ENCODE measurements at regions not wholly inside any gene's neighbourhood (a gene's known extent, or its start where the extent isn't known, plus 50 kb on each side); places are given as distances from the start of the nearest gene placed in this dataset.
"Not testable (repeated sequence)": the region's sequence is repeated elsewhere in the genome, so short reads cannot be mapped to it uniquely, and the experiment has no call there.

DNA sequence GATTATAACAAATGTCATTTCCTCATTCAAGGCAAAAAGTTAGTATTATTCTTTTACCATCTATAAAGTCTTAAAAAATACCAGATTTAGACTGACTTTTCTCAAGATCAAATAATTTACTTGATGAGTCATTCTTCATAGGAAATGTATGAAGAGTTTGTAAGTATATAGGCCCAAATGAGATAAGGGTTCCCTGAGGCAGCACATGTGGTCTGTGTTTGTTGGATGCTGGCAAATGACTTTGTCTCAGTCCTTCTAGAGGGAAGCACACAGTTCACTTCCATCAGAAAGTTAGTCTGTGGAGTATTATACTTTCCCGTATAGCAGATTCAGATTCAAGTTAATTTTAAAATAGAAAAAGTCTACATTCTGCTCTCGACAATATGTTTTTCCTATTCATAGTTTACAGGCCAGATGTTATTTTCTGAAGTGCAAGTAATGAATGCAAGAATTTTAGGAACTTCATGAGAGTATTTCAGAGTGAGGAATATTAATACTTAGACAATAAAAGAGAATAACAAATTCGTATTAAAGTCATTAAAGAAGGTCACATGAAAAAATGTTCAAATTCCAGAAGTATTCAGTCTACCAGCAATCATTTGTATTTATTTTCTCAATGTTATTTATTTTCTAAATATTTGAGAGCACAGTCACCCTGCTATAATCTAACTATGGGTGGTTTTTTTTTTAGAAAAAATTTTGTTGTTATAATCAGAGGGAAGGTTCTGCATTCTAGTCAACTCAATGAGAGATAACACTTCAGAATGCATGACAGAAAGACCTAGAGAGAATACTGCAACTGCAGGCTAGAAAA is 601.8 kb upstream of the ZFP42 start:
- no peak overlapping the region for H3K27ac ChIP-seq
- intact Hi-C loops (cut with DNase I): no loop called here
- ATAC-seq: no peak
- H3K27me3 ChIP-seq: no peaks in the 10 kb centered on the region
- no peak for DNase-seq
- no peaks in the 10 kb centered on the region for H3K4me1 ChIP-seq
- no peak for TF ChIP-seq POLR2A (IDR thresholded peaks at IDR 0.05)
- TF ChIP-seq, protein P1, sequence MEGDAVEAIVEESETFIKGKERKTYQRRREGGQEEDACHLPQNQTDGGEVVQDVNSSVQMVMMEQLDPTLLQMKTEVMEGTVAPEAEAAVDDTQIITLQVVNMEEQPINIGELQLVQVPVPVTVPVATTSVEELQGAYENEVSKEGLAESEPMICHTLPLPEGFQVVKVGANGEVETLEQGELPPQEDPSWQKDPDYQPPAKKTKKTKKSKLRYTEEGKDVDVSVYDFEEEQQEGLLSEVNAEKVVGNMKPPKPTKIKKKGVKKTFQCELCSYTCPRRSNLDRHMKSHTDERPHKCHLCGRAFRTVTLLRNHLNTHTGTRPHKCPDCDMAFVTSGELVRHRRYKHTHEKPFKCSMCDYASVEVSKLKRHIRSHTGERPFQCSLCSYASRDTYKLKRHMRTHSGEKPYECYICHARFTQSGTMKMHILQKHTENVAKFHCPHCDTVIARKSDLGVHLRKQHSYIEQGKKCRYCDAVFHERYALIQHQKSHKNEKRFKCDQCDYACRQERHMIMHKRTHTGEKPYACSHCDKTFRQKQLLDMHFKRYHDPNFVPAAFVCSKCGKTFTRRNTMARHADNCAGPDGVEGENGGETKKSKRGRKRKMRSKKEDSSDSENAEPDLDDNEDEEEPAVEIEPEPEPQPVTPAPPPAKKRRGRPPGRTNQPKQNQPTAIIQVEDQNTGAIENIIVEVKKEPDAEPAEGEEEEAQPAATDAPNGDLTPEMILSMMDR (IDR thresholded peaks at IDR 0.05): no peak
- no peaks in the 10 kb centered on the region for H3K36me3 ChIP-seq (replicated peaks in 1 of 2; ENCODE audit: insufficient read depth in 1 of 2, low read depth in 2 of 2)
- no peaks in the 10 kb centered on the region for H3K9me3 ChIP-seq
- no peak overlapping the region for H3K4me3 ChIP-seq
- WGBS, 2 donors: 67 to 70% methylated on average over 3 of the region's 3 CpGs

DNA sequence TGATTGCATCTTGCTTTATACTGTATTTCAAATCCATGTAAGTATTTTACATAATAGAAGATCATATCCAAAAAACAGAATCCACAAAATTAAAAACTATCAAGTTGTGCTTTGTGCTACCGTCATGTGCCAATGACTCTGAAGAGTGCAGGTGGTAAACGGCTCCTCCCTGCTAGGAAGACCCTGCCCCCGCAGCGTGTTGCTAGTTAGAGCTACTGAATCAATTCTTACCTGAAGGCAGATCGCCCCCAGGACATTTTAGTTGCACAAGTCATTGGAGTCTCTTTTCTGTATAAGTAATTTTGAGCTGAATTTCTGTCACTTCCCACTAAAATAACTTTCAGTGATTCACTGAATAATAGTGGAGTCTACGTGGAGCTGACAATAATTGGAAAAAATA is 599.5 kb upstream of the ZFP42 start:
- Histone ChIP-seq H3K4me1 (no peaks in the 10 kb centered on the region), H3K27ac (no peak overlapping the region), H3K9me3 (no peaks in the 10 kb centered on the region), H3K4me3 (no peak overlapping the region), H3K27me3 (no peaks in the 10 kb centered on the region), H3K36me3 (replicated peaks in 1 of 2; ENCODE audit: insufficient read depth in 1 of 2, low read depth in 2 of 2) (no peaks in the 10 kb centered on the region)
- ATAC-seq (no peak), DNase-seq (no peak)
- intact Hi-C loops (cut with DNase I): no loop called here
- TF ChIP-seq, protein P1 (IDR thresholded peaks at IDR 0.05): no peak
- TF ChIP-seq POLR2A (IDR thresholded peaks at IDR 0.05): no peak
- WGBS, 2 donors: 60 to 65% methylated on average over 6 of the region's 6 CpGs

DNA sequence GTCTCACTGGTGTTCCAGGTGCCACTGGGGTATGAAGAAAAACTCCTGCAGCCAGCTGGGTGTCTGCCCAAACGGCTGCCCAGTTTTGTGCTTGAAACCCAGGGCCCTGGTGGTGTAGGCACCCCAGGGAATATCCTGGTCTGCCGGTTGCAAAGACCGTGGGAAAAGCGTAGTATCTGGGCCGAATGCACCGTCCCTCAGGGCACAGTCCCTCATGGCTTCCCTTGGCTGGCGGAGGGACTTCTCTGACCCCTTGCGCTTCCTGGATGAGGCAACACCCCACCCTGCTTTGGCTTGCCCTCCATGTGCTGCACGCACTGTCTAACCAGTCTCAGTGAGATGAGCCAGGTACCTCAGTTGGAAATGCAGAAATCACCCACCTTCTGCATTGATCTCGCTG is 587.1 kb upstream of the ZFP42 start:
- WGBS, 2 donors: 80 to 94% methylated on average over 8 to 10 of the region's 10 CpGs
- ATAC-seq; intact Hi-C loops (cut with DNase I); H3K27ac ChIP-seq; H3K36me3 ChIP-seq (replicated peaks in 1 of 2; ENCODE audit: insufficient read depth in 1 of 2, low read depth in 2 of 2); H3K9me3 ChIP-seq; H3K4me3 ChIP-seq; DNase-seq; H3K4me1 ChIP-seq; H3K27me3 ChIP-seq: not testable (repeated sequence)

DNA sequence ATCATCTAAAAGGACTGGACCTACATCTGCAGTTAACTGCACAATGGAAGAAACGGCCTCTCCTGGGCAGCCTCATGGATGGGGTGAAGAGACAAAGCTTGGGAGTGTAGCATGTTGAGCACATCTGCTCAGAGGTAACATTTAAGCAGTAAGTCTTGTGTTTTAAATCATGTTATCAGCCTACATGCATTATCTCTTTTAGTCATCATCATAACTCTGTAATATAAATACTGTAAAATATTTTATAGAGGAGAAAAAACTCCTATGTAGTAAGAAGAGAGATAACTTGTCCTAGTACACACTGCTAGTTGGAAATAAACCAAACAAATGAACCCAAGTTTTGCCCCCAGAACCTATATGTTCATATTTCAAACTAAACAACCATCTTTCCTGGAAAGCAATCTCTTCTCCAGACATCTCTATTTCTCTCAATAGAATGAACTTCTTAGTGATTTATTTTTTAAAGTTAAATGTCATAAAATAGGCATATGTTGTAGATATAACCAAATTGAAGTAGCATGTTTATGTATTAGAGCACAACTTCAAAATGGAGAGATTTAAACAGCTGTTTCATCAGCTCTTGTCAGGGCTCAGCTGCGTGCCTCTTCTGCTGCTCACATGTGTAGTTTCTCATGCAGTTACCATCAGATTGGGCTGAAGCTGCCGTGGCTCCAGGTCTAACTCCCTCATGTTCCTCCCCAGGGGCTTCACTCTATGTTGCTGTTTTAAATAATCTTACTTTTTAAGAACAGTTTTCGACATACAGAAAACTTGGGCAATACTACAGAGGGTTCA is 581.8 kb upstream of the ZFP42 start:
- Histone ChIP-seq H3K36me3 (replicated peaks in 1 of 2; ENCODE audit: insufficient read depth in 1 of 2, low read depth in 2 of 2) (no peaks in the 10 kb centered on the region), H3K9me3 (no peaks in the 10 kb centered on the region), H3K4me3 (no peak overlapping the region), H3K27me3 (no peaks in the 10 kb centered on the region), H3K27ac (no peak overlapping the region), H3K4me1 (no peaks in the 10 kb centered on the region)
- WGBS, 2 donors: 67 to 68% methylated on average over 4 of the region's 4 CpGs
- no peak for DNase-seq
- no peak for ATAC-seq
- intact Hi-C loops (cut with DNase I): no loop called here
- no peak for TF ChIP-seq POLR2A (IDR thresholded peaks at IDR 0.05)

DNA sequence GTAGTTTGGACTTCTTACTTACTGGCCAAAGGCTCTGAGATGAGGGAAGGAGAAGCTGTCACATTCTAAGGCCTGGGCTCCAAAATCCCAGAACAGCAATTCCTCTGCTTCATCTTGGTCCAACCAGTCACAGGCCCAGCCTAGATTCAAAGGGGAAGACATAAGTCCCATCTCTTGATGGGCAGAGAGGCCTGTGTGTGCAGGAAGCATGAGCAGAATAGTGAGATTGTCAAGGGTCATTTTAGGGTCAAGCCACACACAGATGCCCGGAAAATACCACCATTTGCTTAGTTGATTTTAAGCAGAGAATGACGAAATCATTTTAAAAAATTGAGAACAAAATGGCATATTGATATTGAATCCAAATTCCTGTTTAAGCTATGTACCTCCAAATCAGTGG is 580.9 kb upstream of the ZFP42 start:
- TF ChIP-seq, protein P1 (IDR thresholded peaks at IDR 0.05): no peak
- TF ChIP-seq POLR2A (IDR thresholded peaks at IDR 0.05): no peak
- H3K4me3 ChIP-seq: no peak overlapping the region
- no peak overlapping the region for H3K27ac ChIP-seq
- H3K36me3 ChIP-seq (replicated peaks in 1 of 2; ENCODE audit: insufficient read depth in 1 of 2, low read depth in 2 of 2): no peaks in the 10 kb centered on the region
- H3K27me3 ChIP-seq: no peaks in the 10 kb centered on the region
- 61 to 68% methylated on average over 2 of the region's 2 CpGs for WGBS, 2 donors
- H3K4me1 ChIP-seq: no peaks in the 10 kb centered on the region
- no peaks in the 10 kb centered on the region for H3K9me3 ChIP-seq
- intact Hi-C loops (cut with DNase I): no loop called here
- DNase-seq (no peak), ATAC-seq (no peak)

Data from body of pancreas (tissue), 4 donors.